Upper lobe of left lung (tissue), 6 donors: ENCODE measurements at regions not wholly inside any gene's neighbourhood (a gene's known extent, or its start where the extent isn't known, plus 50 kb on each side); places are given as distances from the start of the nearest gene placed in this dataset.

Experiments
- ATAC-seq, 2 donors: fragments of 200-7000 bp; cut with Tn5 transposase; one replicate each; pipeline ENCODE4 v1.9.1; 2022; ENCODE audit warnings: mild to moderate bottlenecking in 2 of 2, moderate library complexity in 2 of 2; ENCODE audit not compliant: low FRiP score in 2 of 2
- DNase-seq, 2 donors: peaks; one replicate each; pipeline ENCODE4 v3.0.0-alpha.2; 2019 to 2020
- H3K27ac ChIP-seq, 4 donors: fragments of 200-600 bp; sonication (generic); one replicate each; pipeline ENCODE4 v1.5.1; 2016 to 2019
- H3K27me3 ChIP-seq, 4 donors: fragments of 200-600 bp; sonication (generic); one replicate each; pipeline ENCODE4 v1.5.1; 2017 to 2019
- H3K36me3 ChIP-seq, 4 donors: fragments of 200-600 bp; sonication (generic); one replicate each; pipeline ENCODE4 v1.5.1; 2016 to 2019
- H3K4me1 ChIP-seq, 4 donors: fragments of 200-600 bp; sonication (generic); one replicate each; pipeline ENCODE4 v1.5.1; 2018 to 2019
- H3K4me3 ChIP-seq, 4 donors: fragments of 200-600 bp; sonication (generic); one replicate each; pipeline ENCODE4 v1.5.1; 2017 to 2019; ENCODE audit warnings: mild to moderate bottlenecking in 2 of 4, moderate library complexity in 1 of 4
- H3K9me3 ChIP-seq, 4 donors: fragments of 200-600 bp; sonication (generic); one replicate each; pipeline ENCODE4 v1.5.1; 2018 to 2019
- CTCF ChIP-seq, 6 experiments: fragments of 450-650 bp in 4 of 6; fragments of 200-600 bp in 2 of 6; sonication (generic) in 2 of 6; IDR thresholded peaks; one replicate each; pipeline ENCODE4 v1.5.1; 2016 to 2019; ENCODE audit warnings: antibody characterized with exemption in 6 of 6
- EP300 ChIP-seq, 4 donors: sonication (generic); formaldehyde crosslinking; IDR thresholded peaks; one replicate each; pipeline ENCODE4 v1.5.1; 2017; ENCODE audit warnings: antibody characterized with exemption in 4 of 4, control low read depth in 2 of 4
- POLR2A ChIP-seq, 4 donors: fragments of 450-650 bp; IDR thresholded peaks; one replicate each; pipeline ENCODE4 v1.5.1; 2016 to 2017; ENCODE audit warnings: antibody characterized with exemption in 4 of 4, mild to moderate bottlenecking in 2 of 4
- POLR2AphosphoS5 ChIP-seq, 2 donors: sonication (generic); formaldehyde crosslinking; IDR thresholded peaks; one replicate each; pipeline ENCODE4 v1.5.1; 2017; ENCODE audit warnings: antibody characterized with exemption in 2 of 2
- WGBS, 2 donors: methylation state at CpG; one replicate each; pipeline ENCODE4 v1.1.5; 2017 to 2018; 5-methylcytosine and 5-hydroxymethylcytosine counted together
- donor health status: DM: no; HTN: no; CAD: no; lungs with moderate emphysema.
- donor health status: DM: no; HTN: yes; CAD: no; lungs with severe emphysema.

- TF ChIP-seq CTCF (IDR thresholded peaks at IDR 0.05) (no peak), POLR2A (IDR thresholded peaks at IDR 0.05) (no peak), EP300 (IDR thresholded peaks at IDR 0.05) (no peak), POLR2AphosphoS5 (IDR thresholded peaks at IDR 0.05) (no peak)
Observed at GRCh38 chr11:70711911-70712185, 313.5 kb downstream of the CTTN start.

GRCh38 chr11:70712471-70712870, 314.1 kb downstream of the CTTN start:
- Histone ChIP-seq H3K27ac (no peak overlapping the region), H3K9me3 (no peaks in the 10 kb centered on the region), H3K4me1 (peaks cover 9 to 15% (median 12%) of the 10 kb centered on the region in 4 donors), H3K4me3 (no peak overlapping the region), H3K27me3 (no peaks in the 10 kb centered on the region), H3K36me3 (no peaks in the 10 kb centered on the region)
- WGBS, 2 donors = 47% methylated on average over 9 of the region's 10 CpGs; no CpG with 5 or more reads in 1 of the 2 donors
- ATAC-seq (no peak), DNase-seq (peak in 1 of 2 donors; percentile 29)
- TF ChIP-seq CTCF (IDR thresholded peaks at IDR 0.05) (no peak), POLR2AphosphoS5 (IDR thresholded peaks at IDR 0.05) (no peak), EP300 (IDR thresholded peaks at IDR 0.05) (no peak), POLR2A (IDR thresholded peaks at IDR 0.05) (no peak)

More at GRCh38 chr11:70711911-70712185, 313.5 kb downstream of the CTTN start:
- ATAC-seq (no peak), DNase-seq (no peak)
- peaks cover 9 to 15% (median 12%) of the 10 kb centered on the region in 4 donors for H3K4me1 ChIP-seq
- H3K27ac ChIP-seq = no peak overlapping the region
- no peaks in the 10 kb centered on the region for H3K36me3 ChIP-seq
- no peak overlapping the region for H3K4me3 ChIP-seq
- 54 to 66% methylated on average over 8 to 10 of the region's 11 CpGs for WGBS, 2 donors
- H3K9me3 ChIP-seq = no peaks in the 10 kb centered on the region
- H3K27me3 ChIP-seq = no peaks in the 10 kb centered on the region

GRCh38 chr11:70713086-70713835, 314.9 kb downstream of the CTTN start:
- WGBS, 2 donors = 75 to 88% methylated on average over 12 to 24 of the region's 24 CpGs
- no peak overlapping the region for H3K27ac ChIP-seq
- H3K4me1 ChIP-seq = peaks cover 9 to 15% (median 12%) of the 10 kb centered on the region in 4 donors
- no peaks in the 10 kb centered on the region for H3K27me3 ChIP-seq
- DNase-seq (no peak), ATAC-seq (no peak)
- TF ChIP-seq EP300 (IDR thresholded peaks at IDR 0.05) (no peak), POLR2AphosphoS5 (IDR thresholded peaks at IDR 0.05) (no peak), POLR2A (IDR thresholded peaks at IDR 0.05) (no peak), CTCF (IDR thresholded peaks at IDR 0.05) (no peak)
- H3K4me3 ChIP-seq = no peak overlapping the region
- H3K9me3 ChIP-seq = no peaks in the 10 kb centered on the region
- no peaks in the 10 kb centered on the region for H3K36me3 ChIP-seq

GRCh38 chr11:70713988-70714665, 315.8 kb downstream of the CTTN start:
- no peaks in the 10 kb centered on the region for H3K36me3 ChIP-seq
- DNase-seq = no peak

GRCh38 chr11:70715166-70715951, 317.0 kb downstream of the CTTN start:
- H3K27ac ChIP-seq = no peak overlapping the region
- WGBS, 2 donors = 79 to 87% methylated on average over 10 to 15 of the region's 15 CpGs
- no peak for ATAC-seq
- H3K36me3 ChIP-seq = no peaks in the 10 kb centered on the region
- TF ChIP-seq CTCF (IDR thresholded peaks at IDR 0.05) = no peak
- no peak for TF ChIP-seq POLR2A (IDR thresholded peaks at IDR 0.05)
- TF ChIP-seq POLR2AphosphoS5 (IDR thresholded peaks at IDR 0.05) = no peak
- no peak for TF ChIP-seq EP300 (IDR thresholded peaks at IDR 0.05)
- no peak overlapping the region for H3K4me3 ChIP-seq
- no peaks in the 10 kb centered on the region for H3K27me3 ChIP-seq
- peaks cover 9 to 15% (median 12%) of the 10 kb centered on the region in 4 donors for H3K4me1 ChIP-seq
- H3K9me3 ChIP-seq = no peaks in the 10 kb centered on the region
- no peak for DNase-seq

More at GRCh38 chr11:70713988-70714665, 315.8 kb downstream of the CTTN start:
- ATAC-seq = no peak
- H3K4me3 ChIP-seq = no peak overlapping the region
- no peaks in the 10 kb centered on the region for H3K9me3 ChIP-seq
- H3K27me3 ChIP-seq = no peaks in the 10 kb centered on the region
- 67 to 68% methylated on average over 10 of the region's 10 CpGs for WGBS, 2 donors
- TF ChIP-seq POLR2A (IDR thresholded peaks at IDR 0.05) = no peak
- H3K27ac ChIP-seq = no peak overlapping the region
- H3K4me1 ChIP-seq = peaks cover 9 to 15% (median 12%) of the 10 kb centered on the region in 4 donors
